ENCODE measurements at regions not wholly inside any gene's neighbourhood (a gene's known extent, or its start where the extent isn't known, plus 50 kb on each side); places are given as distances from the start of the nearest gene placed in this dataset.

GRCh38 chr13:34777089-34777913, 164.8 kb upstream of the NBEA start:
- Histone ChIP-seq H3K27me3 (ENCODE audit: control insufficient read depth in 4 of 4, insufficient read depth in 4 of 4, low read length in 3 of 4) (no peaks in the 10 kb centered on the region), H3K36me3 (ENCODE audit: control insufficient read depth in 4 of 4, insufficient read depth in 3 of 4, low read depth in 1 of 4, low read length in 3 of 4) (no peaks in the 10 kb centered on the region), H3K27ac (ENCODE audit: low read depth in 1 of 2, low read length in 2 of 2) (no peak overlapping the region), H3K4me3 (ENCODE audit: low read depth in 1 of 3, low read length in 3 of 3) (no peak overlapping the region), H3K9ac (ENCODE audit: low read depth in 1 of 2, low read length in 2 of 2) (no peak overlapping the region), H3K9me3 (ENCODE audit: control insufficient read depth in 4 of 4, low read length in 3 of 4) (no peaks in the 10 kb centered on the region), H3K4me1 (ENCODE audit: control insufficient read depth in 4 of 4, insufficient read depth in 4 of 4, low read length in 3 of 4) (no peaks in the 10 kb centered on the region)
- DNase-seq (ENCODE audit: low spot score), result no peak
- no peak for TF ChIP-seq YY1 (IDR thresholded peaks at IDR 0.05)
- TF ChIP-seq RAD21 (IDR thresholded peaks at IDR 0.05), result no peak
- TF ChIP-seq RXRA (IDR thresholded peaks at IDR 0.05), result no peak
- TF ChIP-seq JUND (IDR thresholded peaks at IDR 0.05), result no peak
- TF ChIP-seq HNF4A (conservative IDR thresholded peaks at IDR 0.05), result no peak
- TF ChIP-seq ZBTB33 (IDR thresholded peaks at IDR 0.05), result no peak
- no peak for TF ChIP-seq SP1 (IDR thresholded peaks at IDR 0.05)
- no peak for TF ChIP-seq HNF4G (IDR thresholded peaks at IDR 0.05)
- TF ChIP-seq NR2F2 (IDR thresholded peaks at IDR 0.05), result no peak
- TF ChIP-seq ATF3 (IDR thresholded peaks at IDR 0.05), result no peak
- no peak for TF ChIP-seq FOXA2 (IDR thresholded peaks at IDR 0.05)
- no peak for TF ChIP-seq GABPA (IDR thresholded peaks at IDR 0.05 in 1 of 2, conservative IDR thresholded peaks at IDR 0.05 in 1 of 2)
- TF ChIP-seq TAF1 (conservative IDR thresholded peaks at IDR 0.05), result no peak
- TF ChIP-seq REST (IDR thresholded peaks at IDR 0.05), result no peak
- TF ChIP-seq FOXA1 (IDR thresholded peaks at IDR 0.05), result no peak
- no peak for TF ChIP-seq MAX (IDR thresholded peaks at IDR 0.05)
- no peak for TF ChIP-seq EGR1 (IDR thresholded peaks at IDR 0.05; ENCODE audit: low read depth in 2 of 2)
- TF ChIP-seq CTCF (IDR thresholded peaks at IDR 0.05; ENCODE audit: low read depth, low read length, missing input control), result no peak
- WGBS, result 72% methylated on average over 8 of the region's 8 CpGs

Data from liver (tissue), 8 donors.